ENCODE measurements at regions not wholly inside any gene's neighbourhood (a gene's known extent, or its start where the extent isn't known, plus 50 kb on each side); places are given as distances from the start of the nearest gene placed in this dataset.

DNA sequence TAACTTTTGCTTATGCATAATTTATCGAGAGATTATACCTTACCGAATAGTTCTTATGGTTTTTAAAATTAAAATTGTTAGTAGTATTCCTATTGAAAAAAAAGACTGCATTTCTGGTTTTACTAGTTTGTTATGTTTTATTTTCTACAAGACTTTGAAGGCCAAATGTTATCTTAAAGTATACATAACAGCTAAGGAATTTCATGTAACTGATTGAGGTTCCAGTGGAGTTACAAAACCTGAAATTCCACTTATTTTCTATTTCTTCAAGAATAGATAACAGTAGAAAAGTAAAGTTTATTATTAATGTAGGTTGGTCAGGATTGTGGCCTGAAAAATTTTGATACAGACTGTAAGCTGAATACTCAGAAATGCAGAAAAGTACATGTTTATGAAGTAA lies 1216.0 kb upstream of the PCDH20 start:
- no peaks in the 10 kb centered on the region for H3K27me3 Mint-ChIP-seq

GRCh38 chr13:62631124-62631523 lies 1215.5 kb upstream of the PCDH20 start:
- no peaks in the 10 kb centered on the region for H3K27me3 Mint-ChIP-seq
- ATAC-seq = no peak
- DNase-seq = no peak
- no peak overlapping the region for H3K27ac Mint-ChIP-seq
- no peak overlapping the region for H3K4me3 Mint-ChIP-seq
- H3K9me3 Mint-ChIP-seq = peaks cover 3% of the 10 kb centered on the region
- no peaks in the 10 kb centered on the region for H3K36me3 Mint-ChIP-seq (ENCODE audit: low read depth)
- no peaks in the 10 kb centered on the region for H3K4me1 Mint-ChIP-seq

More for the DNA sequence above, 1216.0 kb upstream of the PCDH20 start:
- no peak overlapping the region for H3K27ac Mint-ChIP-seq
- peaks cover 4% of the 10 kb centered on the region for H3K9me3 Mint-ChIP-seq
- no peaks in the 10 kb centered on the region for H3K36me3 Mint-ChIP-seq (ENCODE audit: low read depth)
- ATAC-seq = no peak
- no peak for DNase-seq
- no peak overlapping the region for H3K4me3 Mint-ChIP-seq
- H3K4me1 Mint-ChIP-seq = no peaks in the 10 kb centered on the region

DNA sequence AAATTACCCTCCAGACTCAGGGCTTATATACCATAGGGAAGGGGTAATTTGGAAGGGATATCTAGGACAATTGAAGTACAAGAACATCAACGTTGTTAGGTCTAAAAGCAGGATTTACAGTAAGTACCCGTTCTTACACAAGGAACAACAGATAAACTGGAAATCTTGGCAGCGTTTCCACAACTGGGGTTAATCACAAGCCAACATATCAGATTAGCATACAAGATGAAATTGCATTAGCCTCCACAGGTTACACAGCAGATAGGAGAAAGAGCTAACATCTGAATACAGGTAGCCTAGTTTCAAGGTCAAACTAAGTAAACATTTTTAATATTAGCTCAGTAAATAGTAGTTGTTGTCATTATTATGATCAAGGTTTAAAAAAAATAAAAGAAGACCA lies 1214.0 kb upstream of the PCDH20 start:
- Mint-ChIP-seq H3K27me3 (no peaks in the 10 kb centered on the region), H3K9me3 (peaks cover 3% of the 10 kb centered on the region), H3K4me1 (no peaks in the 10 kb centered on the region), H3K27ac (no peak overlapping the region), H3K36me3 (ENCODE audit: low read depth) (no peaks in the 10 kb centered on the region), H3K4me3 (no peak overlapping the region)
- DNase-seq (no peak), ATAC-seq (no peak)

GRCh38 chr13:62627226-62627625 lies 1211.6 kb upstream of the PCDH20 start:
- Mint-ChIP-seq H3K4me3 (no peak overlapping the region), H3K36me3 (ENCODE audit: low read depth) (no peaks in the 10 kb centered on the region), H3K27me3 (no peaks in the 10 kb centered on the region), H3K27ac (no peak overlapping the region), H3K9me3 (no peaks in the 10 kb centered on the region), H3K4me1 (no peaks in the 10 kb centered on the region)
- ATAC-seq (no peak), DNase-seq (no peak)

DNA sequence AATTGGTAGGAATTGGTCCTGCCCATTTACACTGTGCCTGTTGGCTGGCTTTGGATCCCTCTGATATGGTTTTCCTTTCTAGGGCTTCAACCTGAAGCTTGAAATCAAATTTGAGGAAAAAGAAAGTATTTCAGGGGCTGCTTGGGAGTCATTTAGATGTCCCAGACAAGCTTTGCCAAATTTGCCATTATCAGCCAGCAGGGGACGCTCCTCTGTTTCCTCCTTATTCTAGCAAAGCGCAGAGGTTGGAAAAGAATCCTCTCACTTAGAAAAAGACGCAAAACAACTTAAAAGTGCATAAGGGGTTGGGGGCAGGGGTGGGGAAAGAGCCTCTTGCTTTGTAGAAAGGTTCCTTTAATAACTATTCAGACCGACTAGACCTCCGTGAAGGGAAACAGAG lies 1211.1 kb upstream of the PCDH20 start:
- no peak overlapping the region for H3K4me3 Mint-ChIP-seq
- ATAC-seq = no peak
- H3K27ac Mint-ChIP-seq = no peak overlapping the region

DNA sequence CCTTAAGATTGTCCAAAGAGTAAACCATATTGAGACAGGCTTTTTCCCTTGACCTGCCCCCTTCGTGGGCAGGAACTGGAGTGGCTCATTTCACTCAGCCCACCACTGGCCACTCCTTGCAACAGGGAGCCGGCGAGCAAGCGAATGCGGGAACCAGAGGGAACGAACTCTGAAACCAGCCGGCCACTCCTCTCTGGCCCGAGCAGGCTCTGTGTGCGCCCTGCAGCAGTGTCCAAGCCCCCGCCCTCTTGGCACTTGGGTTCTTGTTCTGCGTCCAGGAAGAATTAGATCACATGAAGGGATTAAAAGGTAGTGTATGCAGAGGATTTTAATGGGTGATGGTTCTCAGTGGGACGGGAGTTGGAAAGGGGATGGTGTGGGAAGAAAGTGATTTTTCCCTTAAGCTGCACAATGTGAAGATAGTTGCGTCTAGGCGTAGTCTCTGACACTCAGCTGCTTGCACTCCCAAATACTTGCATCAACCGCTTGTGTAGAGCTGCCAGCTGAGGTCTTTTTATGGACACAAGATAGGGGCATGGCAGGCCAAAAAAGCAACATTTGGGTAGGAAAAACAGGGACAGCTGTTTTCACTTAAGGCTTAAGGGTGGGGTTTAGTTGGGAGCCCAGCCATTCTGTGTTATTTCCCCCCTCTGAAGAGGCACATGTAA lies 1209.7 kb upstream of the PCDH20 start:
- no peaks in the 10 kb centered on the region for H3K27me3 Mint-ChIP-seq
- no peak overlapping the region for H3K27ac Mint-ChIP-seq
- H3K4me1 Mint-ChIP-seq = no peaks in the 10 kb centered on the region
- no peak for ATAC-seq
- no peaks in the 10 kb centered on the region for H3K36me3 Mint-ChIP-seq (ENCODE audit: low read depth)
- no peak overlapping the region for H3K4me3 Mint-ChIP-seq
- H3K9me3 Mint-ChIP-seq = peaks cover under 1% of the 10 kb centered on the region
- no peak for DNase-seq

More for the DNA sequence above, 1211.1 kb upstream of the PCDH20 start:
- H3K4me1 Mint-ChIP-seq = no peaks in the 10 kb centered on the region
- no peak for DNase-seq
- H3K9me3 Mint-ChIP-seq = no peaks in the 10 kb centered on the region
- H3K27me3 Mint-ChIP-seq = no peaks in the 10 kb centered on the region
- H3K36me3 Mint-ChIP-seq (ENCODE audit: low read depth) = no peaks in the 10 kb centered on the region

GRCh38 chr13:62613819-62614218 lies 1198.2 kb upstream of the PCDH20 start:
- Mint-ChIP-seq H3K36me3 (ENCODE audit: low read depth) (no peaks in the 10 kb centered on the region), H3K4me1 (no peaks in the 10 kb centered on the region), H3K27me3 (no peaks in the 10 kb centered on the region), H3K4me3 (no peak overlapping the region), H3K27ac (no peak overlapping the region), H3K9me3 (peaks cover 13% of the 10 kb centered on the region)
- DNase-seq (no peak), ATAC-seq (no peak)

DNA sequence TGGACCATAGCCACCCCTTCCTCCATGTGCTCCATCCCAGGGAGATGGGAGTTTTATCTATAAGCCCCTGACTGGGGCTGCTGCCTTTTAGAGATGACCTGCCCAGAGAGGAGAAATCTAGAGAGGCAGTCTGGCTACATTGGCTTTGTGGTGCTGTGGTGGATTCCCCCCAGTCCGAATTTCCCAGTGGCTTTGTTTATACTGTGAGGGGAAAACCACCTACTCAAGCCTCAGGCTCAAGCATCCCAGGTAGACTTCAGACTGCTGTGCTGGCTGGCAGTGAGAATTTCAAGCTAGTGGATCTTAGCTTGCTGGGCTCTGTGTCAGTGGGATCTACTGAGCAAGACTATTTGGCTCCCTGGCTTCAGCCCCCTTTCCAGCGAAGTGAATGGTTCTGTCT lies 1195.7 kb upstream of the PCDH20 start:
- DNase-seq = no peak
- peaks cover 23% of the 10 kb centered on the region for H3K9me3 Mint-ChIP-seq
- H3K4me3 Mint-ChIP-seq = no peak overlapping the region
- ATAC-seq = no peak
- H3K4me1 Mint-ChIP-seq = no peaks in the 10 kb centered on the region
- no peak overlapping the region for H3K27ac Mint-ChIP-seq
- H3K27me3 Mint-ChIP-seq = no peaks in the 10 kb centered on the region
- no peaks in the 10 kb centered on the region for H3K36me3 Mint-ChIP-seq (ENCODE audit: low read depth)

- ATAC-seq = no peak
- no peaks in the 10 kb centered on the region for H3K36me3 Mint-ChIP-seq (ENCODE audit: low read depth)
- no peak overlapping the region for H3K4me3 Mint-ChIP-seq
- no peaks in the 10 kb centered on the region for H3K4me1 Mint-ChIP-seq
- no peak for DNase-seq
- no peak overlapping the region for H3K27ac Mint-ChIP-seq
- no peaks in the 10 kb centered on the region for H3K27me3 Mint-ChIP-seq
- H3K9me3 Mint-ChIP-seq = peaks cover 15% of the 10 kb centered on the region
Observed at GRCh38 chr13:62598708-62599107, 1183.1 kb upstream of the PCDH20 start.

GRCh38 chr13:62595976-62596375 lies 1180.3 kb upstream of the PCDH20 start:
- no peak overlapping the region for H3K27ac Mint-ChIP-seq
- no peaks in the 10 kb centered on the region for H3K27me3 Mint-ChIP-seq
- H3K4me3 Mint-ChIP-seq = no peak overlapping the region
- no peak for ATAC-seq
- H3K9me3 Mint-ChIP-seq = peaks cover 15% of the 10 kb centered on the region
- DNase-seq = no peak
- no peaks in the 10 kb centered on the region for H3K4me1 Mint-ChIP-seq
- no peaks in the 10 kb centered on the region for H3K36me3 Mint-ChIP-seq (ENCODE audit: low read depth)

GRCh38 chr13:62593804-62594203 lies 1178.2 kb upstream of the PCDH20 start:
- no peak overlapping the region for H3K27ac Mint-ChIP-seq
- DNase-seq = no peak
- no peak overlapping the region for H3K4me3 Mint-ChIP-seq
- H3K9me3 Mint-ChIP-seq = peaks cover 21% of the 10 kb centered on the region
- no peaks in the 10 kb centered on the region for H3K4me1 Mint-ChIP-seq
- ATAC-seq = no peak
- H3K36me3 Mint-ChIP-seq (ENCODE audit: low read depth) = no peaks in the 10 kb centered on the region
- no peaks in the 10 kb centered on the region for H3K27me3 Mint-ChIP-seq

- no peak overlapping the region for H3K4me3 Mint-ChIP-seq
- H3K9me3 Mint-ChIP-seq = no peaks in the 10 kb centered on the region
- H3K36me3 Mint-ChIP-seq (ENCODE audit: low read depth) = no peaks in the 10 kb centered on the region
- H3K27me3 Mint-ChIP-seq = no peaks in the 10 kb centered on the region
- DNase-seq (no peak), ATAC-seq (no peak)
- no peak overlapping the region for H3K27ac Mint-ChIP-seq
- H3K4me1 Mint-ChIP-seq = no peaks in the 10 kb centered on the region
Observed at GRCh38 chr13:62583466-62583865, 1167.8 kb upstream of the PCDH20 start.

DNA sequence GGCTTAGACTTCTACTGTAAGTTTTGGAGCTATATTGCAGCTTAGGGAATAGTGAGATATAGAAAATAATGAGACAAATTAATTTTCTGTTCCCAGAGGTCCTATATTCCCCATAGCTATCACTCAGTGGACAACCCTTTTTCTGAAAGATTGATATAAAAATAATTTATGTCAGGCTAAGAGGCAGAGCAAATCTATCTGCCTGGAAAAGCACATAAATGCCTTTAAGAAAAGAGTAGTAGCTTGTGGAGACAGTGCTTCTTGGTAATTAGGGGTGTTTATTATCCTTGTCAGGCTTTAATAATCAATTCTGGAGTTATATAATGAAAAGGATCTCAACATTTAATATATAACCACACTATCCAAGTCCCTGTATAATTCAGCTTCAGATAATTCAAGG lies 1162.8 kb upstream of the PCDH20 start:
- no peaks in the 10 kb centered on the region for H3K36me3 Mint-ChIP-seq (ENCODE audit: low read depth)
- no peak overlapping the region for H3K4me3 Mint-ChIP-seq
- no peak for ATAC-seq
- no peaks in the 10 kb centered on the region for H3K4me1 Mint-ChIP-seq
- no peak overlapping the region for H3K27ac Mint-ChIP-seq
- H3K27me3 Mint-ChIP-seq = no peaks in the 10 kb centered on the region
- H3K9me3 Mint-ChIP-seq = peaks cover 12% of the 10 kb centered on the region
- no peak for DNase-seq

DNA sequence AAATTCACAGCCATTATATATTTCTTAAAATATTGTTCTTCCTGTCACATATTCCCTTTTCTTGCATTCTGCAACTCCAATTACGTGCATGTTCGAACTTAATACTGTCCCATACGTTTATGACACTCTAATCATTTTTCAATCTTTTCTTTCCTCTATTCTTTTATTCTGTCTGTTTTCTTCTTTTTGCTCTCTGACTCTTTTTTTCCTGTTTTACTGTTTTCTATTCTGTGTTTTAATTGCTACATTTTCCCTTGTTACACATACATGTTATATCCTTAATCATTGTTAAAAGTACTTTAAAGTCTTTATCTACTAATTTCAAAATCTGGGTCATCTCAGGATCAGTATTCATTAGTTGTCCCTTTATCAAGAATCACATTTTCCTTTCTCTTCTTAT lies 1149.1 kb upstream of the PCDH20 start:
- no peak for DNase-seq
- no peaks in the 10 kb centered on the region for H3K36me3 Mint-ChIP-seq (ENCODE audit: low read depth)
- H3K9me3 Mint-ChIP-seq = peaks cover 10% of the 10 kb centered on the region
- H3K27ac Mint-ChIP-seq = no peak overlapping the region
- H3K4me1 Mint-ChIP-seq = no peaks in the 10 kb centered on the region
- no peak for ATAC-seq
- H3K27me3 Mint-ChIP-seq = no peaks in the 10 kb centered on the region
- no peak overlapping the region for H3K4me3 Mint-ChIP-seq

- Mint-ChIP-seq H3K4me1 (no peaks in the 10 kb centered on the region), H3K27me3 (no peaks in the 10 kb centered on the region), H3K9me3 (peaks cover 12% of the 10 kb centered on the region), H3K27ac (no peak overlapping the region), H3K4me3 (no peak overlapping the region), H3K36me3 (ENCODE audit: low read depth) (no peaks in the 10 kb centered on the region)
- no peak for DNase-seq
- no peak for ATAC-seq
Observed at GRCh38 chr13:62563251-62563650, 1147.6 kb upstream of the PCDH20 start.

DNA sequence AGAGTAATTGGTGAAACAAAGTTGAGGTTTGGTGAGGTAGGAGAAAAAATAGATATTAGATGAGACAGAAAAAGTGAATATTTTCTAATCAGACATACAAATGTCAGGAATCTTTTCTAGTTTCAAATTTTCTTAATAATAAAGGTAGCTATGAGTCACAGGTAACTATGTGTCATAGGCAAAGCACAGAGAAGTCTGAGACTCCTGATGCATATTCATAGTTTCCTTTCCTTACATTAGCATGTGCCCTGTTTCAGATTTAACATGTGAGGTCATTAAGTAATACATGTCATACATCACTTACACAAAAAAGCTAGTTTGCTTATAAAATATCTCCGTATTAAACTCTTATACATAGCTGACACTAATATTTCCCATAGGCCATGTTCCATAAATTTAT lies 1141.3 kb upstream of the PCDH20 start:
- H3K27ac Mint-ChIP-seq = no peak overlapping the region
- H3K27me3 Mint-ChIP-seq = no peaks in the 10 kb centered on the region
- ATAC-seq (no peak), DNase-seq (no peak)
- no peak overlapping the region for H3K4me3 Mint-ChIP-seq
- H3K36me3 Mint-ChIP-seq (ENCODE audit: low read depth) = no peaks in the 10 kb centered on the region
- H3K9me3 Mint-ChIP-seq = peaks cover 10% of the 10 kb centered on the region
- peaks cover 2% of the 10 kb centered on the region for H3K4me1 Mint-ChIP-seq
